HK-2 (cell line): ENCODE measurements at regions not wholly inside any gene's neighbourhood (a gene's known extent, or its start where the extent isn't known, plus 50 kb on each side); places are given as distances from the start of the nearest gene placed in this dataset.

Experiments
- DNase-seq: peaks from one replicate; pipeline ENCODE4 v3.0.0-alpha.2; 2018; ENCODE audit not compliant: unreplicated experiment

DNA sequence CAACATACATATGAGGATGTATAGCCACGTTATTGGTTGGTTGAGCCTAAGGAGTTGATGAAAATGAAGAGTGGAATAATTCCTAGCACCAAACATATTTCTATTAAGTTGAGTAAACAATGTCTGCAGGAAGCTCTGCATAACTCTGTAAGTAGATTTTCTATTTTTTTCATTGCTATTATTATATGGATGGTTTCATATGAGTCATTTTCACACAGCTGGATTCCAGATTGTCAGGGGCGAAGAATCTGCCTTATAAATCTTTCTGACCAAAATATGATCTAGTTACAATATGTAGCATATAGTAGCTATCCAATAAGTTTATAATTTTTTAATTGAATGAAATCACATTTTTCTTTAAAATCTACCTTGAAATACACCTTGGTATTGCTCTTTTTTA, 468.0 kb upstream of the PKDCC start:
- no peak for DNase-seq

- DNase-seq = no peak
Measured at GRCh38 chr2:41580806-41581205, 467.0 kb upstream of the PKDCC start.

- no peak for DNase-seq
Measured at GRCh38 chr2:41595240-41595639, 452.6 kb upstream of the PKDCC start.

DNA sequence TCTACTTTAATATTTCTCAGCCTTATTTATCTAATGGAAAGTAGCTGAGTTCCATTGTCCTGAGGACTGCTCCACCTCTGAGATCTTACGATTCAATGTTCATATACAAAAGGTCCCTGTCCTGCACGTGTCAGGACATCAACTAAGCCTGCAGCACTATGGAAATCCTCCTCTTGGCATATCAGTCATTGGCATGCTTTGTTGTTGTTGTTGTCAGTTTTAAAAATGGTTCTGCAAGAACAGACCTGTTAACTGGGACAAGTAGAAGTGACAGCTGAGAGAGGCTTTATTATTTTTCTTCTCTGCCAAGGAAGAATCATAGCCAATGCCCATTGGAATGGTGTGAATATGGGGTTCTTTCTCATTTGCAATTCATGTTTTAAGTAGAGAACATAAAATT, 450.1 kb upstream of the PKDCC start:
- no peak for DNase-seq

- no peak for DNase-seq
Measured at GRCh38 chr2:41598161-41598894, 449.5 kb upstream of the PKDCC start.

- no peak for DNase-seq
Measured at GRCh38 chr2:41600460-41600859, 447.4 kb upstream of the PKDCC start.

GRCh38 chr2:41602341-41602740, 445.5 kb upstream of the PKDCC start:
- no peak for DNase-seq

DNA sequence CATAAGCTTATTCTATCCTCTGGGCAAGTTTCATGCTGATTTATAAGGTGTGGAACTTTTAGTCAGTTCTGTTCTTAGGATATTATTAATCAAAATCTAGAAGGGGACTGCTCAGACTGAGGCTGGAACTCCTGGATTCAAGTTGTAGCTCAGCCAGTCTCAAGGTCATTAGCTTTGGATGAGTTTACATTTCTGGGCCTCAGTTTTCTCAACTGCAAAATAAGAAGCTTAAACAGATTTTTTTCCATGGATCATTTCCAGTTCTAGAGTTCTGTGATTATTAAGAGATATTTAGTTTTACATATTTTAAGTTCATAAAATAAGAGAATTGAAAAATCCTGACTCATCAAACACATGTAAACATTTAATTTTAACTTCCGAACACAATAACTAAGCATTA, 442.5 kb upstream of the PKDCC start:
- no peak for DNase-seq

DNA sequence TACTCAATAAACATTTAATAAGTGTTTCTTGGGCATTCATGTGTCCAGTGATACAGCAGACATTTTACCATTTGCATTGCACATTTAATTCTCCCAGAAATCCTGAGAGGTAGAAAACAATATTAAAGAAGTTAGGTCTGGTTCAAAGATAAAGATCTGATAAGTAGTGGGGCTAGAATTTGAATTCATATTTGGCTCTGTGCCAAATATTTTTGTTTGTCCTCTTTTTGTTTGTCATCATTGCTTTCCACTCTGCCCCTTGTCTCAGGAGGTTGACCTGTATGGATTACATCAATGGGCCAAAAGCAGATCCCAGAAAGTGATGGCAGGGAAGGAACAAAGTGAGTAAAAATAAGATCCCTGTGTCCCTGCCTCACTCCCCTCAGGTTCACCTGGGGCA, 441.9 kb upstream of the PKDCC start:
- DNase-seq = no peak

GRCh38 chr2:41610501-41611190, 437.2 kb upstream of the PKDCC start:
- DNase-seq = no peak

- no peak for DNase-seq
Measured at GRCh38 chr2:41618754-41619153, 429.1 kb upstream of the PKDCC start.

DNA sequence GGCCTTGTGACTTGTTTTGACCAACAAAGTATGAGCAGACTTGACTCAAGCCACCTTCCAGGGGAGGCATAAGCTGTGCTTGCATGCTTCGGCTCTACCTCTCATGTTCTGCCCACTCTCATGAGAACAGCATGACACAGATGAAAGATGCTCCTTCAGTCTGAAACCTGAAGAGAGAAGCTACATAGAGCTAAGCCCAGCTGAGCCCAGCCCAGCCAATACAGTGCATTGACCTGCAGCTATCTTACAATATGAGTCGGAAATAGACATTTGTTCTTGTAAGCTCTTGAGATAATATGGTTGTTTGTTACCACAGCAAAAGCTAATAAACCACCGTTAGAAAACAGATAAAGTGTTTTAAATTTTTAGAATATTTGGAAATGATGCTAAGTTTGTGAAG, 426.7 kb upstream of the PKDCC start:
- no peak for DNase-seq

DNA sequence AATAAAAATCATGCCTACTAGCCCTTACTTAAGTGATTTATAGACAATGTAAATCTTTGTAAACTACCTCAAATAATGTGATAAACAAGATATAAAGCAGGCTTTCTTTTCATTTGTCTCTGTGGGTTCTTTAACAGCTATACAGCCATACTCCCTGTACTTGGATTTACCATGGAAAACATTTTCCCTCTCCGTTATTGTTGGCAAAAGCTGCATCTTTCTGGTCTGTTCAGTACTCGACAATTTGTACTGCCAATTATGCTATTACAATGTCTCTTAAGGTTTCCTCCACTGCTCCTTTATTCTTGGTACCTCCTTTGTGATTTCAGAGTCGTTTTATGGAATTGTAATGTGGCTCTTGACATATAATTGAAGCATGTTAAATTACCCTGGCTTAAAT, 426.3 kb upstream of the PKDCC start:
- DNase-seq = no peak

DNA sequence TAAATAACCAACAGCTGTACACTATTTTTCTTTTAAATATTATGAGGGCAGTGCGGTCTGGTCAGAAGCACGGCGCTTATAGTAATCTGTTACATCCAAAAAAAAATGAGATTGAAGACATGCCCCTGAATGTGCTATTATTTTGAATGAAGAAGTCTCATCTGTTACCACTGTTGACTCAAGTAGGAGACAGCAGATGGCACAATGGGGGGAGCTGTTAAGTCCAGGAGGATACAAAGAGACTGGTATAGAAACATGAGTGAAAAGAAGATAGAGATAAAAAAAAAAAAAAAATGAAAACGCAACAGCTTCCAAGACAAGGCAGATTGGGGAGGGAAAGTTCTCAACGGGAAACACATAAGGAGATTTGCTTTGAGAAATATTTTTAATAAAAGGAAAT, 425.5 kb upstream of the PKDCC start:
- no peak for DNase-seq

GRCh38 chr2:41626936-41627335, 420.9 kb upstream of the PKDCC start:
- no peak for DNase-seq

GRCh38 chr2:41634686-41635085, 413.1 kb upstream of the PKDCC start:
- DNase-seq = no peak

DNA sequence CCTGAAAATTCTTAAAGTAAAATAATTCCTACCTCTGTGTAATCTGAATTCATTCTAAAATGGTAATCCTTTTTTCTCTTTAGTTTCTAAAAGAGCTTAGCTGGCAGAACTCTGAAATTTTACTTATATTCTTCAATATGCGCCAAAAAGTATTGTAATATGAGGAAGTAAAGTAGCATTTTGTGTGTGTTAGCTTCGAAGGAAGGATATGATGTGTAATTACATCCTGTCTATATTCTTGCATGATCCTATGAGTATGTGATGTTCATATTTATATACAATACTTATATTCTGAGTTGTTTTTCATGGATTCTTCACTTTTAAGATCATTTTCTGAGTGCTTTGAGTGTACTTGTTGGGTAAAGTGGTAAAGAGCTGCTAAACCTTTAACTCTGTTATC, 402.9 kb upstream of the PKDCC start:
- DNase-seq = no peak

GRCh38 chr2:41647468-41648050, 400.3 kb upstream of the PKDCC start:
- DNase-seq = no peak

DNA sequence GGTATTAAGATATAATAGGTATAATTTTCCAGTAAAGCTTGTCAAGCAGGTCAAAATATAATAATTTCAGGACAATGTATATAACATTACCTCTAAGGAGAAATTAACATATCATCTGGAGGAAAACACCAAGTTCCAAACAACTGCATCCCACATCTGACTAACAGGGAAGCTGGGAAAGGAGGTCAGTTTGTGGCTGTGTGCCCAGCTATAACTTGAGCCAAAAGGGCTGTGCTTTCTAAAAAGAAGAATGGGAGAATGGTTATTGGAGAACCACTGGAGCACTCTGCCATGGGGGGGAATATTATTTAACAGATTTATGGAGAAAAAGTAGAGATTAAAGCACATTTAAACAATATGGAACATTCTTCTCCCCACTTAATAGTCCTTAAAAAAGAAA, 390.6 kb upstream of the PKDCC start:
- DNase-seq = no peak

GRCh38 chr2:41659758-41660157, 388.1 kb upstream of the PKDCC start:
- DNase-seq = no peak

- no peak for DNase-seq
Measured at GRCh38 chr2:41662461-41662860, 385.4 kb upstream of the PKDCC start.

GRCh38 chr2:41663056-41663455, 384.8 kb upstream of the PKDCC start:
- no peak for DNase-seq

- DNase-seq = no peak
Measured at GRCh38 chr2:41668529-41668928, 379.3 kb upstream of the PKDCC start.
